ENCODE measurements at regions not wholly inside any gene's neighbourhood (a gene's known extent, or its start where the extent isn't known, plus 50 kb on each side); places are given as distances from the start of the nearest gene placed in this dataset.

GRCh38 chr2:209044307-209044706 lies 379.5 kb upstream of the MAP2 start:
- H3K27ac Mint-ChIP-seq, result no peak overlapping the region
- no peaks in the 10 kb centered on the region for H3K4me1 Mint-ChIP-seq
- H3K9me3 Mint-ChIP-seq, result peaks cover 0 to 2% (median 0%) of the 10 kb centered on the region in 3 donors
- H3K36me3 Mint-ChIP-seq, result no peaks in the 10 kb centered on the region
- H3K27me3 Mint-ChIP-seq, result peaks cover 3% of the 10 kb centered on the region
- no peak overlapping the region for H3K4me3 Mint-ChIP-seq

- Mint-ChIP-seq H3K9me3 (peaks cover 0 to 2% (median 0%) of the 10 kb centered on the region in 3 donors), H3K4me3 (no peak overlapping the region), H3K27ac (no peak overlapping the region), H3K36me3 (no peaks in the 10 kb centered on the region), H3K27me3 (peaks cover 3% of the 10 kb centered on the region), H3K4me1 (no peaks in the 10 kb centered on the region)
Measured at GRCh38 chr2:209046163-209046562, 377.7 kb upstream of the MAP2 start.

GRCh38 chr2:209049608-209050007 lies 374.2 kb upstream of the MAP2 start:
- H3K9me3 Mint-ChIP-seq, result peaks cover 0 to 2% (median 0%) of the 10 kb centered on the region in 3 donors
- H3K36me3 Mint-ChIP-seq, result no peaks in the 10 kb centered on the region
- no peaks in the 10 kb centered on the region for H3K4me1 Mint-ChIP-seq
- no peak overlapping the region for H3K27ac Mint-ChIP-seq
- H3K4me3 Mint-ChIP-seq, result no peak overlapping the region
- H3K27me3 Mint-ChIP-seq, result peaks cover 3% of the 10 kb centered on the region

DNA sequence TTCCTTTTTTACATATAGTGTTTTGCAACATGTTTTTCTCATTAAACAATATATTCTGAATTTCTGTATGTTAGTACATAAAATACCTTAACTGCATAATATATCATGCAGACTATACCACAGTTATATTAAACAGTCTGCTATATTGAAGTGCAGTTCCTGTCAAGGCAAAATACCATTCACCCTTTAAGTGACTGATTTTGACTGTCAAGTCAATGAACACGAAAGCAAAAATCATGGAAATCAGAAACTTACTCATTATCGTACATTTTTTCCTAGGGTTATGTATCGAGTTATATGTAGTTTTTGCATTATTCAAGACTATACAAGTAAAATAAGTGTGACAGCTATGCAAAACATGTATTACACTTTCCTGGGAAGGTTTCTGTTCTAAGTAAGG lies 361.6 kb upstream of the MAP2 start:
- Mint-ChIP-seq H3K27ac (no peak overlapping the region), H3K9me3 (peaks cover 0 to 9% (median 6%) of the 10 kb centered on the region in 3 donors), H3K36me3 (no peaks in the 10 kb centered on the region), H3K4me3 (no peak overlapping the region), H3K4me1 (no peaks in the 10 kb centered on the region), H3K27me3 (no peaks in the 10 kb centered on the region)

DNA sequence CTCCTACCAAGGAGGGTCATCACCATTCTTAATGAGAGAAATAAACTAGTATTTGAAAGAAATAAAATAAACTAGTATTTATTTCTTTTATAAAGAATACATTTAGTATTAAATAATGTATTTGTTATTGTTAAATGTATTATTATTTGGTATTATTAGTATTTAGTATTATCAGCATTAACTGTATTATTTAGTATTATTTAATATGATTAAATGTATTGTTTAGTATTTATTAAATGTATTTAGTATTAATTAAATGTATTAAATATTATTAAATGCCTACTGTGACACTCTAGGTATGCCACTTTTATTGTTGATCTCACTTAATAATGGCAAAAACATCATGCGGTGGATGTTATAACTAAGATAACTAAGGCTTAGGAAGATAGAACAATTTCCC lies 353.6 kb upstream of the MAP2 start:
- H3K4me3 Mint-ChIP-seq, result no peak overlapping the region
- H3K27me3 Mint-ChIP-seq, result no peaks in the 10 kb centered on the region
- no peak overlapping the region for H3K27ac Mint-ChIP-seq
- H3K4me1 Mint-ChIP-seq, result no peaks in the 10 kb centered on the region
- H3K36me3 Mint-ChIP-seq, result no peaks in the 10 kb centered on the region
- H3K9me3 Mint-ChIP-seq, result peaks cover 0 to 4% (median 2%) of the 10 kb centered on the region in 3 donors

DNA sequence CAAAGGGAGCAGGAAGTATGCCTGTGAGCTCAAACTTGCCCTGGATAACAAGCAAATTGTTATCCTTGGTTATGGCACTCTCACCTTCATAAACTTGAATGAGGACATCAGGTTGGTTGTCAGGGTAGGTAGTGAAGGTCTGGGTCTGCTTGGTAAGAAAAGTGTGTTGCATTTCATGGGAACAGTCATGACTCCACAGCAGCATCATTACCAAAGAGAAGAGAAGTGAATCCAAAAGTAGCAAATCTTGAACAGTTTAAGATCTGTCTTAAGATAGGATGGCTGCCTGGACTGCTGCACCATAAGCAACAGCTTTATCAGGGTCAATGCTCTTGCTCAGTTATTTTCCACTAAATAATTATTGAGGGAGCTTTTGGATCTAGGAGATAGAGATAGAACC lies 350.7 kb upstream of the MAP2 start:
- Mint-ChIP-seq H3K9me3 (peaks cover 0 to 3% (median 2%) of the 10 kb centered on the region in 3 donors), H3K36me3 (no peaks in the 10 kb centered on the region), H3K4me1 (no peaks in the 10 kb centered on the region), H3K27ac (no peak overlapping the region), H3K4me3 (no peak overlapping the region), H3K27me3 (no peaks in the 10 kb centered on the region)

- Mint-ChIP-seq H3K9me3 (peaks cover 2 to 3% (median 2%) of the 10 kb centered on the region in 3 donors), H3K27me3 (no peaks in the 10 kb centered on the region), H3K36me3 (no peaks in the 10 kb centered on the region), H3K4me1 (no peaks in the 10 kb centered on the region), H3K4me3 (no peak overlapping the region), H3K27ac (no peak overlapping the region)
Measured at GRCh38 chr2:209074711-209075110, 349.1 kb upstream of the MAP2 start.

DNA sequence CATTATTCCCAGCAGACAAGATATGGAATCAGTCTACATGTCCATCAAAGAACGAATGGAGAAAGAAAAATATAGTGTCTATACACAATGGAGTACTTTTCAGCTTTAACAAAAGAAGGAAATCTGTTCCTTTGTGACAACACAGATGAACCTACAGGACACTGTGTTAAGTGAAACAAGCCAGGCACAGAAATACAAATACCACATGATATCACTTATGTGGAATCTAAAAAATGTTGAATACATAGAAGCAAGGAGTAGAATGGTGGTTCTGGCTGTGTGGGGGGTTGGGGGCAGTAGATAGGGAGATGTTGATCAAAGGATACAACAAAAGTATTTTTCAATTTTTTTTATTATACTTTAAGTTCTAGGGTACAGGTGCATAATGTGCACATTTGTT lies 347.7 kb upstream of the MAP2 start:
- no peak overlapping the region for H3K27ac Mint-ChIP-seq
- H3K4me3 Mint-ChIP-seq, result no peak overlapping the region
- no peaks in the 10 kb centered on the region for H3K36me3 Mint-ChIP-seq
- peaks cover 2 to 3% (median 2%) of the 10 kb centered on the region in 3 donors for H3K9me3 Mint-ChIP-seq
- no peaks in the 10 kb centered on the region for H3K27me3 Mint-ChIP-seq
- H3K4me1 Mint-ChIP-seq, result no peaks in the 10 kb centered on the region

DNA sequence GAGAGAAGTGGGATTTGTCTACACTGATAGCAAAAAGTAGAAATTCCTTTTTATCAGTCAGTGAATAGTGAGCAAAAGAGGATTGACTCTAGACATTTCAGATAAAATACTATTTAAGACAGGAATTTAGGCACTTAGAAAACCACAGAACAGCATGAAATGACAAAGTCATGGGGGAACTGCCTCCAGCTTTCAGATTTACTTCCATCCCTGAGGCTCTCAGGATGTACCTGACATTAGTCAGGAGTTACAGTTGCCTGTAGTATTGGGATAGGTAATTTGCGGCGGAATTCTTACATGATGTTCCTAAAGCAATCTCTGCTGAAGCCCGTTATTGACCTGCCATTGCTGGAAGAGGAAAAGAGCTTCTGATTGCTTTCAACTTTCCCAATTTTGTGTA lies 337.1 kb upstream of the MAP2 start:
- H3K27me3 Mint-ChIP-seq, result no peaks in the 10 kb centered on the region
- H3K4me1 Mint-ChIP-seq, result no peaks in the 10 kb centered on the region
- no peaks in the 10 kb centered on the region for H3K36me3 Mint-ChIP-seq
- H3K9me3 Mint-ChIP-seq, result peaks cover 0 to 1% (median 0%) of the 10 kb centered on the region in 3 donors
- H3K4me3 Mint-ChIP-seq, result no peak overlapping the region
- H3K27ac Mint-ChIP-seq, result peak overlapping the region in 1 of 3 donors; percentile 34

GRCh38 chr2:209091056-209091455 lies 332.8 kb upstream of the MAP2 start:
- Mint-ChIP-seq H3K27me3 (no peaks in the 10 kb centered on the region), H3K9me3 (no peaks in the 10 kb centered on the region), H3K4me3 (no peak overlapping the region), H3K36me3 (no peaks in the 10 kb centered on the region), H3K4me1 (no peaks in the 10 kb centered on the region), H3K27ac (no peak overlapping the region)

DNA sequence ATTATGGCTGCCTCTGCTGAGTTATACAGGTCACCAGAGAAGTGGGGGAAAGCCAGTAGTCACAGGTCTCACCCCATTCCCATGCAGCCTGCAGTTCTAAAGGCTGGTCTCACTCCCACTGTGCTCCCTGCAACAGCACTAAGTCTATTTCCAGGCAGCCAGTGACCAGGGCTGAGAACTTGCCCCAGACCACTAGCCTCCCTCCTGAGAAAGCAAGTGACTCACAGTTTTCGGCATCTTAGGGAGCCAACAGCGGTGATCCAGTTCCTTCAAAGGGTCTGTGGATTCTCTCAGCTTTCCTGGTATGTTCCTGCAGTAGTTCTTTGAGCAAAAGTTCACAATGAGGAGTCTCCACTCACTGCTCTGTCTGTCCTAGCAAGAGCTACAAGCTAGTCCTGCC lies 329.6 kb upstream of the MAP2 start:
- H3K4me1 Mint-ChIP-seq, result no peaks in the 10 kb centered on the region
- H3K27me3 Mint-ChIP-seq, result no peaks in the 10 kb centered on the region
- H3K27ac Mint-ChIP-seq, result no peak overlapping the region
- H3K4me3 Mint-ChIP-seq, result no peak overlapping the region
- H3K9me3 Mint-ChIP-seq, result no peaks in the 10 kb centered on the region
- no peaks in the 10 kb centered on the region for H3K36me3 Mint-ChIP-seq

DNA sequence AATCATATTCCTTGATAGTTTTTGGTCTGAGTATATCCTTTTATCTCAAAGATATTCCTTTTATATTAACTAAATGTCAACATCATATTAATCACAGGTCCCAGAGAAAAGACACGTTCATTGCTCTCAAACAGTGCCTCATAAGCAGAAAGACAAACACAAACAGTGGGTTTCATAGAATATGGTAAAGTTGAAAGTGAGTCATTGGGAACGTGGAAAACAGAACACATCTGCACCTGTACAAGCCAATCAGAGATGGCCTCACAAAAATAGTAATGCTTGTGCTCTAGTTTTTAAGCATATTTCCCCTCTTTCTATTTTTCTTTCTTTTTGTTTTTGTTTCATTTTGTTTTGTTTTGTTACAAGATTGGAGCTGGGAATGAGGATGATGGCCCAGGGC lies 328.4 kb upstream of the MAP2 start:
- H3K4me1 Mint-ChIP-seq, result no peaks in the 10 kb centered on the region
- no peaks in the 10 kb centered on the region for H3K9me3 Mint-ChIP-seq
- H3K27ac Mint-ChIP-seq, result no peak overlapping the region
- H3K4me3 Mint-ChIP-seq, result no peak overlapping the region
- H3K27me3 Mint-ChIP-seq, result no peaks in the 10 kb centered on the region
- no peaks in the 10 kb centered on the region for H3K36me3 Mint-ChIP-seq

DNA sequence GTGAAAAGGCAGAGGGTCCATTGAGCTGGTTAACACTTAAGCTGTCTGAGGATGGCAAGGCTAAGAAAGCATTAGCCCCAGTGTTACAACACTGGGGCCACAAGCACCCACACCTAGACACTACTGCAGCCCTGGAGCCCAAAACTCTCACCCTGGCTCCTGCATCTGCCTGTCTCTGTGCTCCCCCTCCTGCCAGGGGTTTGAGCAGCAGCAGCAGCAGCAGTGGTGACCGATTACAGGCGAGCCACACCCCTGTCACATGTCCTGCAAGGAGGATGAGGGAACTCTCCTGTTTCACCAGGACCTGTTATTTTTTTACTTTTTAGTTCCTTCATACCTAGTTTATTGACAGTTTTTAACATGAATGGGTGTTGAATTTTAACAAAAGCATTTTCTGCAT lies 326.7 kb upstream of the MAP2 start:
- Mint-ChIP-seq H3K27ac (no peak overlapping the region), H3K4me1 (no peaks in the 10 kb centered on the region), H3K36me3 (no peaks in the 10 kb centered on the region), H3K4me3 (no peak overlapping the region), H3K27me3 (no peaks in the 10 kb centered on the region), H3K9me3 (no peaks in the 10 kb centered on the region)

DNA sequence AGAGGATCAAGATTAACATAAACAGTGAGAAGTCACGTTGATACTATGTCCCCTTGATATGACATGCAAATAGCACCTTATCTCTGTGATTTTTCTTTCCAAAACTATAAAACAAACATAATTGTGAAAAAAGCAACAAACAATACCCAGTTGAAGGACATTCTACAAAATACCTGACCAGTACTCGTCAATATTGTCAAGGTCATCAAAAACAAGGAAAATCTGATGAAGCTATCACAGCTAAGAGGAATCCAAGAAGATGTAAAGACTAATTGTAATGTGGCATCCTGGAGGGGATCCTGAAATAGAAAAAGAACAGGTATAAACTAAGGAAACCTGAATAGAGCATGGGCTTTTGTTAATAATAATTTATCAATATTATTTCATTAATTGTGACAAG lies 321.5 kb upstream of the MAP2 start:
- Mint-ChIP-seq H3K27me3 (no peaks in the 10 kb centered on the region), H3K36me3 (no peaks in the 10 kb centered on the region), H3K4me1 (no peaks in the 10 kb centered on the region), H3K27ac (no peak overlapping the region), H3K9me3 (peaks cover 0 to 5% (median 0%) of the 10 kb centered on the region in 3 donors), H3K4me3 (no peak overlapping the region)

DNA sequence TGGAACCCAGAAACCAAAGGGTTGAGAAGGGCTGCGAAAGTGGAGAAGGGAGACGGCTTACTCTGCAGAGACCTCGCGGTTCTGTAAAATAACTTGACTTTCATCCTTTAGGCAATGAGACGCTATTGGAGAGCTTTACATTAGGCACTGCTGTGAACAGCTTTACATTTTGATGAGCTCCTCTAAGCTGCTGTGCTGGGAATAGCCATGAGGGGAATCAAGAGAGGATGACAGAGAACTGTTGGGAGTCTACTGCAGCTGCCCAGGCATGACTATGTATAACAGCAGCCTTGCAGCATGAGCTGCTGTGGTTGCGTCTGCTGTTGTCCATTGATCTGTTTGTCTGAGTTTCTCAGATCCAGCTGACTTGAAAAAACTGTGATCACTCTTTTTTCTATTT lies 310.8 kb upstream of the MAP2 start:
- H3K36me3 Mint-ChIP-seq, result no peaks in the 10 kb centered on the region
- H3K4me3 Mint-ChIP-seq, result no peak overlapping the region
- no peaks in the 10 kb centered on the region for H3K27me3 Mint-ChIP-seq
- H3K27ac Mint-ChIP-seq, result no peak overlapping the region
- no peaks in the 10 kb centered on the region for H3K9me3 Mint-ChIP-seq
- H3K4me1 Mint-ChIP-seq, result no peaks in the 10 kb centered on the region

- Mint-ChIP-seq H3K36me3 (no peaks in the 10 kb centered on the region), H3K27me3 (no peaks in the 10 kb centered on the region), H3K9me3 (peaks cover 0 to 2% (median 0%) of the 10 kb centered on the region in 3 donors), H3K27ac (no peak overlapping the region), H3K4me1 (no peaks in the 10 kb centered on the region), H3K4me3 (no peak overlapping the region)
Measured at GRCh38 chr2:209114588-209115240, 309.1 kb upstream of the MAP2 start.
